ENCODE measurements at regions not wholly inside any gene's neighbourhood (a gene's known extent, or its start where the extent isn't known, plus 50 kb on each side); places are given as distances from the start of the nearest gene placed in this dataset.

DNA sequence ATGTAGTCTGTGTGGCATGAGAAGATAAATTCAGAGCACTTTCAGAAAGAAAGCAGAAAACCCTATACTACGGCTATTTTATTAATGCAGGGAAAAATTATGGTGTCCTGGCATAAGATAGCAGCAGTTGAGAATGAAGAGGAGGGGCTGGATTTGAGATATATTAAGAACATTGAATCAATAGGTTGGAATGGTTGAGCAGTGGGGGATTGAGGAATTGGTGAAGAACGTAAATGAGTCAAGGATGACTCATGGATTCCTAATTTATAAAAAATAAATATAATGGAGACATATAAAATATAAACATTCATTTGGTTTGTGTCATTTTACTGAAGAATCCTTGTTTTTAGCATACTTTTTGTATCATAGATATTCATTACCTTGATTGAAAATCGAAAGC, 234.3 kb upstream of the ADAMTS5 start:
- TF ChIP-seq, protein P1, sequence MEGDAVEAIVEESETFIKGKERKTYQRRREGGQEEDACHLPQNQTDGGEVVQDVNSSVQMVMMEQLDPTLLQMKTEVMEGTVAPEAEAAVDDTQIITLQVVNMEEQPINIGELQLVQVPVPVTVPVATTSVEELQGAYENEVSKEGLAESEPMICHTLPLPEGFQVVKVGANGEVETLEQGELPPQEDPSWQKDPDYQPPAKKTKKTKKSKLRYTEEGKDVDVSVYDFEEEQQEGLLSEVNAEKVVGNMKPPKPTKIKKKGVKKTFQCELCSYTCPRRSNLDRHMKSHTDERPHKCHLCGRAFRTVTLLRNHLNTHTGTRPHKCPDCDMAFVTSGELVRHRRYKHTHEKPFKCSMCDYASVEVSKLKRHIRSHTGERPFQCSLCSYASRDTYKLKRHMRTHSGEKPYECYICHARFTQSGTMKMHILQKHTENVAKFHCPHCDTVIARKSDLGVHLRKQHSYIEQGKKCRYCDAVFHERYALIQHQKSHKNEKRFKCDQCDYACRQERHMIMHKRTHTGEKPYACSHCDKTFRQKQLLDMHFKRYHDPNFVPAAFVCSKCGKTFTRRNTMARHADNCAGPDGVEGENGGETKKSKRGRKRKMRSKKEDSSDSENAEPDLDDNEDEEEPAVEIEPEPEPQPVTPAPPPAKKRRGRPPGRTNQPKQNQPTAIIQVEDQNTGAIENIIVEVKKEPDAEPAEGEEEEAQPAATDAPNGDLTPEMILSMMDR (IDR thresholded peaks at IDR 0.05): no peak
- no peak overlapping the region for H3K27ac ChIP-seq
- DNase-seq (ENCODE audit: low spot score) (no peak), ATAC-seq (ENCODE audit: insufficient number of reproducible peaks, low FRiP score, low read depth) (no peak)
- H3K36me3 ChIP-seq: no peaks in the 10 kb centered on the region
- H3K9me3 ChIP-seq: no peaks in the 10 kb centered on the region
- no peaks in the 10 kb centered on the region for H3K27me3 ChIP-seq (replicated peaks; ENCODE audit: insufficient read depth)
- H3K4me1 ChIP-seq (ENCODE audit: control insufficient read depth in 1 of 2, low read depth in 2 of 2): no peaks in the 10 kb centered on the region
- no peak overlapping the region for H3K4me3 ChIP-seq

DNA sequence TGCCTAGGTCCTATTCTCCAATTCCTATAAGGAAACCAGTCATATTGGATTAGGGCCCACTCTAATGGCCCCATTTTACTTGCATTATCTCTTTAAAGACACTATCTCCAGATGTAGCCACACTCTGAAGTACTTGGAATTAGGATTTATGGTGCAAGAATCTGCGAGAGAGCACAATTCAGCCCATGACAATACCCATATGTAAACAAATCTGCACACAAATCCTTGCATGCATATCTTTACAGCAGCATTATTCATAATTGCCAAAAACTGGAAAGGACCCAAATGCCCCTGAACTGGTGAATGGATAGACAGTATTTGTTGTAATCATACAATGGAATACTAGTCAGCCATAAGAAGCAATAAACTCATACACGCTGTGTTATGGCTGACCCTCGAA, 229.8 kb upstream of the ADAMTS5 start:
- no peak overlapping the region for H3K4me3 ChIP-seq
- ATAC-seq (ENCODE audit: insufficient number of reproducible peaks, low FRiP score, low read depth) (no peak), DNase-seq (ENCODE audit: low spot score) (no peak)
- H3K36me3 ChIP-seq: no peaks in the 10 kb centered on the region
- no peaks in the 10 kb centered on the region for H3K9me3 ChIP-seq
- H3K4me1 ChIP-seq (ENCODE audit: control insufficient read depth in 1 of 2, low read depth in 2 of 2): no peaks in the 10 kb centered on the region
- H3K27ac ChIP-seq: no peak overlapping the region
- TF ChIP-seq, protein P1 (IDR thresholded peaks at IDR 0.05): no peak
- H3K27me3 ChIP-seq (replicated peaks; ENCODE audit: insufficient read depth): no peaks in the 10 kb centered on the region

DNA sequence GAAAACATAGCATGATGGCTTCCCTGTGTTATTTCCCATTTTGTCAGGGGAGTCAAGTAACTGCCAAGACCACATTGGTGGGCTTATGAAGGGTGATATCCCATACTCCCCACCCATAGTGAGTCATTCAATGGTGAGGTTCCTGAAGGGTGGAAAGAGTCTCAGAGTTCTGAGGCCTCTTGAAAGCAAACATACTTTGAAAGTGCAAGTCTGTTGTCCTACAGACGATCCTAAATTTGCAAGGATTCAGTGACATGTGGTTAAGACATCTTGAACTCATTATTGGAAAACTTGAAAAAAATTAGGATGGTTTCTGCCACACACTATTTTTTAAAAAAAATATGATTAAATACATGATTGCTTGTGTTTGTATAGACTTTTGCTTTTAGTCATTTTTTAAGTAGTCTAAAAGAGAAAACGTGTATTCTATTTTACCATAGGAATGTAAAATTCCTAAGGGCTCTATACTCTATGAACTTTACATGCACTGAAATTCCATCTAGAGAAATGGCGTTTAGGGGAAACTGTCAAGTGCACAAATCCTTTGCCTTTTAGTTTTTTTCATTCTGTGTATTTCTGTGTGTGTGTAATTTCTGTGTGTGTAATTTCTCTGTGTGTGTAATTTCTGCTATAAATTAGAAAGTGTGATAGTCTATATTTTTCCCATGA, 225.5 kb upstream of the ADAMTS5 start:
- Histone ChIP-seq H3K36me3 (no peaks in the 10 kb centered on the region), H3K27ac (no peak overlapping the region), H3K27me3 (replicated peaks; ENCODE audit: insufficient read depth) (no peaks in the 10 kb centered on the region), H3K4me1 (ENCODE audit: control insufficient read depth in 1 of 2, low read depth in 2 of 2) (no peaks in the 10 kb centered on the region), H3K9me3 (no peaks in the 10 kb centered on the region), H3K4me3 (no peak overlapping the region)
- no peak for ATAC-seq (ENCODE audit: insufficient number of reproducible peaks, low FRiP score, low read depth)
- TF ChIP-seq, protein P1 (IDR thresholded peaks at IDR 0.05): no peak
- no peak for DNase-seq (ENCODE audit: low spot score)

DNA sequence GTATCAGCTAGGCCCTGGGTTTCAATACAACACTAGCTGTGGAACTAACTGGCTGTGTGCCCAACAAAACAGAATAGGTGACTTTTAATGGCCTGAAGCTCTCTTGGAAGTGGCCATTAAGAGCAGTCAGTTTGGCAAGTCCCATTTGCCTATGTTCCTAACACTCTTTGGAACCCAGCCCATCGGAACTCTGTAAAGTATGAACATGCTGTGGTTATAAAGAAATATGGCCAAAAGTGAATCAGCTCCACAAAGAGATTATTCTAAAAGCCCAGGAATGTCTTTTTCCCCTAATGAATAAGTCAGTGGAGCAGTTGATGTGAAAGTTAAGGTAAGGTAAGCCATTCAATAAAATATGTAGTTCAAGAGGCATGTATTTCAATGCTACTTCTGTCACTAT, 223.7 kb upstream of the ADAMTS5 start:
- no peak overlapping the region for H3K4me3 ChIP-seq

DNA sequence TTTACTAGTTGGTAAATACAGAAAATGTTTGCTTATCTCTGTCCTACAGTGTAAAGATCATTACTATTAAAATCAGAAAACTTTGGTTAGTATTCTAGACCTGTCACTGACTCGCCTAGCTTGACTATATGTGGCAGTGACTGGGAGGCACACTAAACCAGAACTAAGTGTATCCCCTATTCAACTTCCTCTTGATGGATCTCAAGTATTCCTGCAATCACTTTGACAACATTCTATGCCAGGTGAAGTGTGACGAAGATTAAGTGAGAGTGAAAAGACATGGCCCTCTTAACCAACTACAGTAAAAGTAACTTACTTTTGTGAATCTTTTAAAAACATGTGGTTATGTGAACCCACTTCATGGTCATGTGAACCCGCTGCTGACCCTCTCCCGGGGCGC, 223.0 kb upstream of the ADAMTS5 start:
- Histone ChIP-seq H3K27ac (no peak overlapping the region), H3K4me3 (no peak overlapping the region), H3K9me3 (no peaks in the 10 kb centered on the region), H3K4me1 (ENCODE audit: control insufficient read depth in 1 of 2, low read depth in 2 of 2) (no peaks in the 10 kb centered on the region), H3K27me3 (replicated peaks; ENCODE audit: insufficient read depth) (no peaks in the 10 kb centered on the region), H3K36me3 (no peaks in the 10 kb centered on the region)
- ATAC-seq (ENCODE audit: insufficient number of reproducible peaks, low FRiP score, low read depth) (no peak), DNase-seq (ENCODE audit: low spot score) (no peak)
- TF ChIP-seq, protein P1 (IDR thresholded peaks at IDR 0.05): no peak

More for the DNA sequence above, 223.7 kb upstream of the ADAMTS5 start:
- H3K27me3 ChIP-seq (replicated peaks; ENCODE audit: insufficient read depth): no peaks in the 10 kb centered on the region
- H3K27ac ChIP-seq: no peak overlapping the region
- ATAC-seq (ENCODE audit: insufficient number of reproducible peaks, low FRiP score, low read depth): no peak
- H3K4me1 ChIP-seq (ENCODE audit: control insufficient read depth in 1 of 2, low read depth in 2 of 2): no peaks in the 10 kb centered on the region
- H3K9me3 ChIP-seq: no peaks in the 10 kb centered on the region
- H3K36me3 ChIP-seq: no peaks in the 10 kb centered on the region
- TF ChIP-seq, protein P1 (IDR thresholded peaks at IDR 0.05): no peak
- DNase-seq (ENCODE audit: low spot score): no peak

All from thoracic aorta (tissue), 2 donors.